Vagina (tissue), 2 donors: ENCODE measurements at regions not wholly inside any gene's neighbourhood (a gene's known extent, or its start where the extent isn't known, plus 50 kb on each side); places are given as distances from the start of the nearest gene placed in this dataset.

Source experiments
- CTCF ChIP-seq, 3 experiments: fragments of 450-650 bp in 2 of 3; fragments of 200-600 bp in 1 of 3; sonication (generic) in 1 of 3; IDR thresholded peaks; one replicate each; pipeline ENCODE4 v1.5.1; 2017 to 2019; ENCODE audit warnings: antibody characterized with exemption in 3 of 3, mild to moderate bottlenecking in 2 of 3, moderate library complexity in 2 of 3
- POLR2A ChIP-seq, 2 donors: fragments of 450-650 bp; IDR thresholded peaks; one replicate each; pipeline ENCODE4 v1.6.1; 2017; ENCODE audit warnings: antibody characterized with exemption in 2 of 2, mild to moderate bottlenecking in 2 of 2, moderate library complexity in 2 of 2

- no peak for TF ChIP-seq CTCF (IDR thresholded peaks at IDR 0.05)
- TF ChIP-seq POLR2A (IDR thresholded peaks at IDR 0.05): no peak
These were observed 159.6 kb upstream of the CNOT2 start for GRCh38 chr12:70083677-70084020.
